ENCODE measurements at regions not wholly inside any gene's neighbourhood (a gene's known extent, or its start where the extent isn't known, plus 50 kb on each side); places are given as distances from the start of the nearest gene placed in this dataset.

DNA sequence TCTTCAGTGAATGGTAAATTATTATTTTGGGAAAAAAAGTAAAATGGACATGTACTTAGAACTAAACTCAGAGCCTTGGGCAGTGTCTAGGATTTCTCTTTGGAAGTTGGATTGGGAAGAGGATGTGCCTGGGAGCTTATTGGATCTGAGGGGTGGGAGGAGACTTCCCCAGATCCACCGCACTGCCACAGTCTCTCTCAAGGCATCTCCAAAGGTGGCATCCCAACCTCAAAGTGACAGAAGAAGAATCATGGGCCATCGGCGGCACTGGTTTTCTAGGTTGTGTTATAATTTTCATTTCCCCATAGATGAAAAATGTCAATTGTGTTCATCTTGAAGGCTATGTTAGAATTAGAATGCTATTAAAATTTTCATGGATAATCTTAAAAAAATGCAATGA, 66.8 kb upstream of the CD93 start:
- H3K36me3 Mint-ChIP-seq (ENCODE audit: low read depth) = no peaks in the 10 kb centered on the region
- peaks cover 97% of the 10 kb centered on the region for H3K4me1 Mint-ChIP-seq (ENCODE audit: low read depth)
- H3K9me3 Mint-ChIP-seq = no peaks in the 10 kb centered on the region
- H3K27ac Mint-ChIP-seq = peak overlapping the region; percentile 88
- H3K27me3 Mint-ChIP-seq = no peaks in the 10 kb centered on the region
- H3K4me3 Mint-ChIP-seq = no peak overlapping the region
- intact Hi-C loops (cut with micrococcal nuclease) = loop anchor here (5.0 kb wide), 1 partner anchor 36 kb away; no protein-coding TSS in a partner anchor

- Mint-ChIP-seq H3K27ac (peak overlapping the region; percentile 88), H3K9me3 (no peaks in the 10 kb centered on the region), H3K36me3 (ENCODE audit: low read depth) (no peaks in the 10 kb centered on the region), H3K4me3 (no peak overlapping the region), H3K4me1 (ENCODE audit: low read depth) (peaks cover 97% of the 10 kb centered on the region), H3K27me3 (no peaks in the 10 kb centered on the region)
- intact Hi-C loops (cut with micrococcal nuclease) = loop anchor here (5.0 kb wide), 1 partner anchor 35 kb away; no protein-coding TSS in a partner anchor
Observed at GRCh38 chr20:23152308-23152892, 66.3 kb upstream of the CD93 start.

DNA sequence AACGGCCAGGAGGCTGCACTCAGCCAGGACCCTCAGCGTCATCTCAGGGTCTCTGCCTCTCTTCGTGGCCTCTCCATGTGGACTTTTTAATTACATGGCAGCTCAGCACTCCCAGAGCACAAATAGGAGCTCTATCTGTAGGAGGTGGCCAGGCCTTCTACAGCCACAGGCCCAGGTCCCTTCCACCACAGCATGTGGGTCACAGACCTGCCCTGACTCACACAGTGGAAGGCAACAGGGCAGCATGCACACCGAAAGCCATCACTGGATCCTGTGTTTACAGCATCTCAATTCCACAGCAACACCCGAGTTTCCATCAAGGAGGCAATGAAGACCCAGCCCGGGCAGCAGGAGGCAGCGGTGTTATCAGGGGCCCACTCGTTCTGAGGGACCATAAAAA, 65.8 kb upstream of the CD93 start:
- H3K36me3 Mint-ChIP-seq (ENCODE audit: low read depth) = no peaks in the 10 kb centered on the region
- H3K4me1 Mint-ChIP-seq (ENCODE audit: low read depth) = peaks cover 100% of the 10 kb centered on the region
- H3K4me3 Mint-ChIP-seq = no peak overlapping the region
- no peaks in the 10 kb centered on the region for H3K9me3 Mint-ChIP-seq
- peak overlapping the region; percentile 88 for H3K27ac Mint-ChIP-seq
- no peaks in the 10 kb centered on the region for H3K27me3 Mint-ChIP-seq
- intact Hi-C loops (cut with micrococcal nuclease) = loop anchor here (5.0 kb wide), 1 partner anchor 35 kb away; no protein-coding TSS in a partner anchor

GRCh38 chr20:23151008-23151703, 65.0 kb upstream of the CD93 start:
- Mint-ChIP-seq H3K9me3 (no peaks in the 10 kb centered on the region), H3K27ac (peak overlapping the region; percentile 88), H3K36me3 (ENCODE audit: low read depth) (no peaks in the 10 kb centered on the region), H3K4me1 (ENCODE audit: low read depth) (peaks cover 100% of the 10 kb centered on the region), H3K27me3 (no peaks in the 10 kb centered on the region), H3K4me3 (no peak overlapping the region)
- intact Hi-C loops (cut with micrococcal nuclease) = loop anchor here (5.0 kb wide), 1 partner anchor 34 kb away; no protein-coding TSS in a partner anchor

DNA sequence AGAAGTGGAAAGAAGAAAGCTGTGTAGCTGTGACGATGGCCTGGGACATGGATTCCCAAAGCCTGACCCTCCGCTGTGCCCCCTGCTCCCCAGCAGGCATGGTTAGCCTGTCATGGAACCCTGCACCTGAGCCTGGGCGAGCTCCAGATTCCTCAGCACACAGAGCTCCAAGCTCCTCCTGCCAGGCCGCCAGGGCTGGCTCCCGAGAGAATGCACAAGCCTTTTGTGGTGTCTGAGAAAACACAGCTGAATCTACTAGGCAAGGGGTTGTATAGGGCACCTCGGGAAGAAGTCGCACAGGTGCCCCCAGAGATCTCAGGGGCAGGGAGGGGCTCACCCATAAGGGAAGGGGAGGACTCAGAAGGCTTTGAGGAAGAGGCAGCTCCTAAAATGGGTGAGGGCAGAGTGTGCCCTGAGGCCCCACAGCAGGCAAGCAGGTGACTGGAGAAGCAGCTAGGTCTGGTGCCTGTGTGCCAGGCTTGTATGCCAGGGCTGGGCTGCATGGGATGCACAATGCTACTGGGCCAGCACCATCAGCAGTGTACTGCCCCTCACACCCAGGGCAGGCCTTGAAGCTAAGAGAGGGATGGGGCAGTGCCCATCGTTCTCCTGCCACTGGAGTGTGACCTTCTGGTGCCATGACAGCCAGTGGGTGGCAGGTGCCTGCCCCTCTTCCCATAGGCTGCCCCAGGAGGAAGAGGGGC, 64.3 kb upstream of the CD93 start:
- Mint-ChIP-seq H3K36me3 (ENCODE audit: low read depth) (no peaks in the 10 kb centered on the region), H3K27ac (peak overlapping the region; percentile 88), H3K4me1 (ENCODE audit: low read depth) (peaks cover 97% of the 10 kb centered on the region), H3K9me3 (no peaks in the 10 kb centered on the region), H3K27me3 (no peaks in the 10 kb centered on the region), H3K4me3 (no peak overlapping the region)
- intact Hi-C loops (cut with micrococcal nuclease) = loop anchor here (5.0 kb wide), 1 partner anchor 33 kb away; no protein-coding TSS in a partner anchor

GRCh38 chr20:23149623-23150279, 63.6 kb upstream of the CD93 start:
- H3K27ac Mint-ChIP-seq = peak overlapping the region; percentile 88
- H3K4me3 Mint-ChIP-seq = no peak overlapping the region
- H3K27me3 Mint-ChIP-seq = no peaks in the 10 kb centered on the region
- intact Hi-C loops (cut with micrococcal nuclease) = loop anchor here (5.0 kb wide), 2 partner anchors 32 to 62 kb away; partner anchors contain the start of gene CD93
- no peaks in the 10 kb centered on the region for H3K9me3 Mint-ChIP-seq
- peaks cover 97% of the 10 kb centered on the region for H3K4me1 Mint-ChIP-seq (ENCODE audit: low read depth)
- H3K36me3 Mint-ChIP-seq (ENCODE audit: low read depth) = no peaks in the 10 kb centered on the region

DNA sequence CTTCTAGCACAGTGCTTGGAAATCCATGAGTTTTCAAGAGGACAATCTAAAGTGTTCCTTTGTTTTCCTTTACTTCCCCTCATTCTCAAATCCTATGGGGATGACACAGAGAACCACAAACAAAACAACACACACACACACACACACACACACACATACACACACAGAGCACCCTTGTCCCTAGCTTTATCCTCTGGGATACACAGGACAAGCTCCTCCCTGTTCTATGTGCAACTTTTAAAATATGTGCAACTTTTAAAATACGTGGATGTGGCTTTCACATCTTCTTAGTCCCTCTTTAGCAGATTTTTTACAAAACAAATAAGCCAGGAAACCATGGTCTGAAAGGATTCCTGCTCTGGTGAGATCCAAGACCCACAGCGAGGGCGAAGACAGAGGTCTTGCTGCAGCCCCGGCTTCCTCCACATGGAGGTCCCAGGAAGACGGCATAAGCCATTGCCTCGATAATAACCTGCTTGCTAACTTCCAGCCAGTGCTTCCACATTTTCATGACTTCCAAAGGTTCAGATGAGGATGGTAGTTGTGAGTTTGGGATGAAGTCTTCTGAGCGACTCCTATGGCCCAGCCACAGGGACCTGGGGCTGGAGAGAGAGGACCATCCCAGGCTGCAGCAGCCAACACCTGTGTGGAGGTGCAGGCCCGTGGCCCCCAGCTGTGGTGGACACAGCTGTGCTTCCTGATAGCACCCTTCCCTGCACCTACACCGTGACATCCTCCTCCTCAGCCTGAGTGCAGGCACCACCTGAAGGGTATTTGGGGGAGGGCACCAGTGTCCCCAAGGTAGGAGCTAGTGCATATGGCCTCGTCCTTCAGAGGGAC, 62.8 kb upstream of the CD93 start:
- Mint-ChIP-seq H3K4me1 (ENCODE audit: low read depth) (peaks cover 97% of the 10 kb centered on the region), H3K4me3 (no peak overlapping the region), H3K27ac (peak overlapping the region; percentile 88), H3K36me3 (ENCODE audit: low read depth) (no peaks in the 10 kb centered on the region), H3K27me3 (no peaks in the 10 kb centered on the region), H3K9me3 (no peaks in the 10 kb centered on the region)
- intact Hi-C loops (cut with micrococcal nuclease) = loop anchor here (5.0 kb wide), 1 partner anchor 62 kb away; the partner anchor contains the start of gene CD93

DNA sequence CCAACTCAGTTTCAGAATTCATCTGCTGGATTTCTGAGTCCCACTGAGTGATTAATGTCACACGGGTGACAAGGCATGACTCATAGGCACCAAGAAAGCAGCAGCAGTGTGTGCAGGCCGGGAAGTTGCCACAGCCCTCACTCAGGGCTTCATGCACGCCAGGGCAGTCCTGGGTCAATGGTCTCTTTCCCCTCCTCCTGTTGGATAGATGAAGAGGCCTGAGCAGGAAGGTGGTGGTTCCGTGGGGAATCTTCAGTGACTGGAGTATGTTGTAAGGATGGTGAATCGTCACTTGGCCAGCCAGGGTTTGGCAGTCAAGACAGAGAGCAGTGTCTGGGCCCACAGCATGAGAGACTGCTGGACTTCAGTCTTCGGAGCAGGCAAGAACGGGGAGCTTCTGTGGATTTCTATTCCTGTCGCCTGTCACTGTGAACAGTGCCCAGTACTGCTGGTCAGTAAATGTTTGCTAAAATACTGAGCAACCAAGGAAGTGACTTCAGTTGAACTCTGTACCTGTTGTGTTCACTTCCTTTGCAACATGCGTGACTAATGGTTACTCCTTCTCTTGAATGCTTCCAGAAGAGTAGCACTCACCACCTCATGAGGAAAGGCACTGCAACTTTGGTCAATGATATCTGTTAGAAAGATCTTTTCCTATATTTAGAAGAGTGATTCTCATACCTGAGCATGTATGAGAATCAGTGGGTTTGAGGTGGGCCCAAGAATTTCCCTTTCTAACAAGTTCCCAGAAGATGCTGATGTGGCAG, 62.0 kb upstream of the CD93 start:
- intact Hi-C loops (cut with micrococcal nuclease) = loop anchor here (5.0 kb wide), 1 partner anchor 61 kb away; the partner anchor contains the start of gene CD93
- Mint-ChIP-seq H3K9me3 (no peaks in the 10 kb centered on the region), H3K4me3 (peak overlapping the region; percentile 45), H3K4me1 (ENCODE audit: low read depth) (peaks cover 97% of the 10 kb centered on the region), H3K36me3 (ENCODE audit: low read depth) (no peaks in the 10 kb centered on the region), H3K27ac (peak overlapping the region; percentile 88), H3K27me3 (no peaks in the 10 kb centered on the region)

- Mint-ChIP-seq H3K27ac (peak overlapping the region; percentile 88), H3K9me3 (no peaks in the 10 kb centered on the region), H3K4me1 (ENCODE audit: low read depth) (peaks cover 97% of the 10 kb centered on the region), H3K4me3 (peak overlapping the region; percentile 45), H3K36me3 (ENCODE audit: low read depth) (no peaks in the 10 kb centered on the region), H3K27me3 (no peaks in the 10 kb centered on the region)
- intact Hi-C loops (cut with micrococcal nuclease) = loop anchor here (5.0 kb wide), 1 partner anchor 60 kb away; the partner anchor contains the start of gene CD93
Observed at GRCh38 chr20:23147647-23147963, 61.5 kb upstream of the CD93 start.

DNA sequence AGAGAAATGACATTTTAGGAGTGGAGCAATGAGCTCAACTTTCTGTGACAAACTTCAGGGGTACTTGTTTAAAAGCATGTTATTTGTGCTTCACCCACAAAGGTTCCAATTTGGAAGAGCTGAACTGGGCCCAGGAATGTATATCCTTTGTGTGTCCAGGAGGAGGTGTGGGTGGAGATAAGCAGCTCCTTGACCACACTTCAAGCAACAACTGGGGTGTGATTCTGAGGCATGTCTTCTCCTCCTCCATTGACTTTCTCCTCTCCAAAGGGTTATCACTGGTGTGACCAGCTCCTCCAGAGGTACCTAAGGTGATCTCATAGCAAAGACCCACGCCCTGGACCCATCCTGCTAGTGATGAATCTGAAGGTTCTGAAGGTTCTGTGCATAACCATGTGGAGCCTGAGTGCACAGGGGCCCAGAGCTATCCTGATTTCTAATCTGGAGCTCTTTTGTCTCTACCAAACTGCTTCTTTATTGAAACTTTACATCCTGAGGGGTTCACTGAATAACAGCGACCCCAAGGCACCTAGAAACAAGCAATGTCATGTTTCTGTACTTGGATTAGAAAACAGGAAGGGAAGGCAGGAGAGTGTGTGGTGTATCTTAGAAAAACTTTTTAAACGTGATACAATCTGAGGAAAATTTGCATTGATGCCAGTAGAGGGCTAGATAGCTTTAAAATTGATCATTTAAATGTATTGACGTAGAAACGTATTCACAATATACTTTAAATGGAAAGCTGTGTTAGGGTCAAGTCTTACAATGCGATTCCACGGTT, 60.9 kb upstream of the CD93 start:
- Mint-ChIP-seq H3K4me1 (ENCODE audit: low read depth) (peaks cover 97% of the 10 kb centered on the region), H3K27ac (peak overlapping the region; percentile 88), H3K9me3 (no peaks in the 10 kb centered on the region), H3K36me3 (ENCODE audit: low read depth) (no peaks in the 10 kb centered on the region), H3K27me3 (no peaks in the 10 kb centered on the region), H3K4me3 (no peak overlapping the region)
- intact Hi-C loops (cut with micrococcal nuclease) = loop anchor here (5.0 kb wide), 1 partner anchor 60 kb away; the partner anchor contains the start of gene CD93

GRCh38 chr20:23146181-23146580, 60.1 kb upstream of the CD93 start:
- no peaks in the 10 kb centered on the region for H3K36me3 Mint-ChIP-seq (ENCODE audit: low read depth)
- no peak overlapping the region for H3K4me3 Mint-ChIP-seq
- peak overlapping the region; percentile 88 for H3K27ac Mint-ChIP-seq
- H3K4me1 Mint-ChIP-seq (ENCODE audit: low read depth) = peaks cover 97% of the 10 kb centered on the region
- intact Hi-C loops (cut with micrococcal nuclease) = loop anchor here (5.0 kb wide), 1 partner anchor 59 kb away; the partner anchor contains the start of gene CD93
- no peaks in the 10 kb centered on the region for H3K27me3 Mint-ChIP-seq
- H3K9me3 Mint-ChIP-seq = no peaks in the 10 kb centered on the region

- Mint-ChIP-seq H3K9me3 (no peaks in the 10 kb centered on the region), H3K4me1 (ENCODE audit: low read depth) (peaks cover 95% of the 10 kb centered on the region), H3K36me3 (ENCODE audit: low read depth) (no peaks in the 10 kb centered on the region), H3K27me3 (no peaks in the 10 kb centered on the region), H3K4me3 (peak overlapping the region; percentile 39), H3K27ac (peak overlapping the region; percentile 88)
- intact Hi-C loops (cut with micrococcal nuclease) = loop anchor here (5.0 kb wide), 1 partner anchor 58 kb away; the partner anchor contains the start of gene CD93
Observed at GRCh38 chr20:23145281-23145700, 59.2 kb upstream of the CD93 start.

Measured in dendritic cell treated with granulocyte-macrophage colony-stimulating factor and Interleukin-4, amounts not matched to agents 40 ng/mL and 50 ng/mL, for 4 days (primary cell).